DND-41 (cell line): ENCODE measurements at regions not wholly inside any gene's neighbourhood (a gene's known extent, or its start where the extent isn't known, plus 50 kb on each side); places are given as distances from the start of the nearest gene placed in this dataset.

Experiments used
- ATAC-seq: fragments of 200-7000 bp; cut with Tn5 transposase; 3 replicates; pipeline ENCODE4 v1.9.1; 2021; ENCODE audit warnings: low read depth; ENCODE audit not compliant: insufficient read depth
- DNase-seq: peaks from one replicate; pipeline ENCODE4 v3.0.0-alpha.2; 2020
- H2AFZ ChIP-seq: 2 replicates; pipeline ENCODE4 v1.6.0; 2012; ENCODE audit warnings: low read depth, low read length
- H3K27ac ChIP-seq: 2 replicates; pipeline ENCODE4 v1.5.1; 2012; ENCODE audit warnings: low read length, inconsistent platforms
- H3K27me3 ChIP-seq: fragments of 200-600 bp; sonication (generic); 2 replicates; pipeline ENCODE4 v1.6.0; 2012; ENCODE audit warnings: low read length, mild to moderate bottlenecking, inconsistent platforms; ENCODE audit not compliant: insufficient read depth, poor library complexity
- H3K36me3 ChIP-seq: 2 replicates; pipeline ENCODE4 v1.5.1; 2012; ENCODE audit warnings: low read length, inconsistent platforms; ENCODE audit not compliant: insufficient read depth
- H3K4me1 ChIP-seq: 2 replicates; pipeline ENCODE4 v1.5.1; 2012; ENCODE audit warnings: mild to moderate bottlenecking, low read length; ENCODE audit not compliant: insufficient read depth
- H3K4me2 ChIP-seq: 2 replicates; pipeline ENCODE4 v1.6.0; 2012; ENCODE audit warnings: mild to moderate bottlenecking, moderate library complexity, low read length, inconsistent platforms; ENCODE audit not compliant: insufficient read depth
- H3K4me3 ChIP-seq, 2 experiments: fragments of 200-600 bp in 1 of 2; shearing (Covaris generic) in 1 of 2; 2 replicates each; pipeline ENCODE4 v1.5.1; 2012 to 2016; ENCODE audit warnings: inconsistent platforms in 2 of 2, low read length in 2 of 2, mild to moderate bottlenecking in 2 of 2, low read depth in 1 of 2, moderate library complexity in 1 of 2
- H3K79me2 ChIP-seq: 2 replicates; pipeline ENCODE4 v1.6.0; 2012; ENCODE audit warnings: low read length, inconsistent platforms; ENCODE audit not compliant: insufficient read depth
- H3K9ac ChIP-seq: 2 replicates; pipeline ENCODE4 v1.6.0; 2012; ENCODE audit warnings: low read depth, mild to moderate bottlenecking, inconsistent platforms, low read length, moderate library complexity
- H3K9me3 ChIP-seq: 2 replicates; pipeline ENCODE4 v1.5.1; 2012; ENCODE audit warnings: low read length, moderate library complexity, mild to moderate bottlenecking, inconsistent platforms; ENCODE audit not compliant: insufficient read depth, severe bottlenecking
- H4K20me1 ChIP-seq: 2 replicates; pipeline ENCODE4 v1.6.0; 2012; ENCODE audit warnings: low read length; ENCODE audit not compliant: insufficient read depth
- CTCF ChIP-seq: IDR thresholded peaks from 2 replicates; pipeline ENCODE4 v1.5.1; 2012; ENCODE audit warnings: borderline replicate concordance, low read length, moderate library complexity, mild to moderate bottlenecking; ENCODE audit not compliant: poor library complexity, severe bottlenecking; ENCODE audit errors: extremely low read depth
- EZH2 ChIP-seq: IDR thresholded peaks from 3 replicates; pipeline ENCODE4 v1.6.1; 2012; ENCODE audit warnings: borderline replicate concordance, low read depth, mild to moderate bottlenecking, moderate library complexity, low read length, inconsistent platforms; ENCODE audit not compliant: severe bottlenecking

- Histone ChIP-seq H3K4me3 (no peak overlapping the region), H2AFZ (no peak overlapping the region), H3K4me1 (no peaks in the 10 kb centered on the region), H3K4me2 (no peak overlapping the region), H3K9me3 (no peaks in the 10 kb centered on the region), H3K36me3 (no peaks in the 10 kb centered on the region), H4K20me1 (no peaks in the 10 kb centered on the region), H3K27me3 (no peaks in the 10 kb centered on the region), H3K9ac (no peak overlapping the region), H3K79me2 (no peaks in the 10 kb centered on the region), H3K27ac (no peak overlapping the region)
- DNase-seq: no peak
- ATAC-seq: no peak
- no peak for TF ChIP-seq EZH2
- no peak for TF ChIP-seq CTCF
Observed at GRCh38 chr7:136210664-136211063, 233.5 kb upstream of the MTPN start.

- no peaks in the 10 kb centered on the region for H3K4me1 ChIP-seq
- no peak for DNase-seq
- TF ChIP-seq CTCF: no peak
- no peak for TF ChIP-seq EZH2
- H3K9me3 ChIP-seq: no peaks in the 10 kb centered on the region
- no peak for ATAC-seq
- H3K4me3 ChIP-seq: no peak overlapping the region
- no peaks in the 10 kb centered on the region for H4K20me1 ChIP-seq
- H3K79me2 ChIP-seq: no peaks in the 10 kb centered on the region
- no peak overlapping the region for H2AFZ ChIP-seq
- no peak overlapping the region for H3K9ac ChIP-seq
- H3K27ac ChIP-seq: no peak overlapping the region
- H3K27me3 ChIP-seq: no peaks in the 10 kb centered on the region
- no peaks in the 10 kb centered on the region for H3K36me3 ChIP-seq
- H3K4me2 ChIP-seq: no peak overlapping the region
Observed at GRCh38 chr7:136210079-136210478, 232.9 kb upstream of the MTPN start.

GRCh38 chr7:136205956-136206355 is 228.8 kb upstream of the MTPN start:
- Histone ChIP-seq H3K9me3 (no peaks in the 10 kb centered on the region), H3K9ac (no peak overlapping the region), H3K4me3 (no peak overlapping the region), H3K36me3 (no peaks in the 10 kb centered on the region), H3K79me2 (no peaks in the 10 kb centered on the region), H3K4me2 (no peak overlapping the region), H2AFZ (no peak overlapping the region), H3K27me3 (no peaks in the 10 kb centered on the region), H4K20me1 (no peaks in the 10 kb centered on the region), H3K27ac (no peak overlapping the region), H3K4me1 (no peaks in the 10 kb centered on the region)
- ATAC-seq (no peak), DNase-seq (no peak)
- no peak for TF ChIP-seq EZH2
- no peak for TF ChIP-seq CTCF

- Histone ChIP-seq H3K79me2 (no peaks in the 10 kb centered on the region), H3K9ac (no peak overlapping the region), H3K4me1 (no peaks in the 10 kb centered on the region), H3K27me3 (no peaks in the 10 kb centered on the region), H3K4me2 (no peak overlapping the region), H4K20me1 (no peaks in the 10 kb centered on the region), H3K9me3 (peaks cover 9% of the 10 kb centered on the region), H3K27ac (no peak overlapping the region), H2AFZ (no peak overlapping the region), H3K4me3 (no peak overlapping the region), H3K36me3 (no peaks in the 10 kb centered on the region)
- DNase-seq: no peak
- ATAC-seq: no peak
- TF ChIP-seq EZH2 (no peak), CTCF (no peak)
Observed at GRCh38 chr7:136198168-136198567, 221.0 kb upstream of the MTPN start.
